Colonic mucosa (tissue), 4 donors: ENCODE measurements at regions not wholly inside any gene's neighbourhood (a gene's known extent, or its start where the extent isn't known, plus 50 kb on each side); places are given as distances from the start of the nearest gene placed in this dataset.

Source experiments
- DNase-seq: peaks from one replicate; pipeline ENCODE4 v3.0.0-alpha.2; 2020
- H3K27ac ChIP-seq: fragments of 200-600 bp; one replicate; pipeline ENCODE4 v1.8.0; 2021
- H3K27me3 ChIP-seq: fragments of 200-600 bp; one replicate; pipeline ENCODE4 v1.8.0; 2021
- H3K36me3 ChIP-seq: fragments of 200-600 bp; one replicate; pipeline ENCODE4 v1.8.0; 2021
- H3K4me1 ChIP-seq: fragments of 200-600 bp; one replicate; pipeline ENCODE4 v1.8.0; 2021; ENCODE audit warnings: mild to moderate bottlenecking
- H3K4me3 ChIP-seq: fragments of 200-600 bp; one replicate; pipeline ENCODE4 v1.8.0; 2021
- H3K9ac ChIP-seq, 2 donors: one replicate each; pipeline ENCODE4 v1.7.0; 2013; ENCODE audit warnings: control low read depth in 2 of 2, low read depth in 2 of 2, low read length in 2 of 2
- H3K9me3 ChIP-seq: fragments of 200-600 bp; one replicate; pipeline ENCODE4 v1.8.0; 2021
- CTCF ChIP-seq: fragments of 200-600 bp; IDR thresholded peaks from one replicate; pipeline ENCODE4 v1.8.0; 2022; ENCODE audit warnings: antibody characterized with exemption, mild to moderate bottlenecking
- intact Hi-C: fragments of 100-400 bp; cut with DNase I; formaldehyde crosslinking; loops from one replicate; pipeline ENCODE4 v1.14.1; 2022
- donor health status: healthy.
- donor health status: DM: no; HTN: no; CAD: no.
- donor health status: DM: no; HTN: no; CAD: no.

- H3K36me3 ChIP-seq = no peaks in the 10 kb centered on the region
- H3K4me1 ChIP-seq = no peaks in the 10 kb centered on the region
- H3K9me3 ChIP-seq = no peaks in the 10 kb centered on the region
- no peaks in the 10 kb centered on the region for H3K27me3 ChIP-seq
- no peak overlapping the region for H3K9ac ChIP-seq
- H3K4me3 ChIP-seq = no peak overlapping the region
- no peak for DNase-seq
- intact Hi-C loops = no loop called here
- no peak for TF ChIP-seq CTCF
- no peak overlapping the region for H3K27ac ChIP-seq
Observed at GRCh38 chr2:128796321-128796720, 477.7 kb upstream of the HS6ST1 start.

- Histone ChIP-seq H3K27ac (no peak overlapping the region), H3K9ac (no peak overlapping the region)
- no peak for DNase-seq
Observed at GRCh38 chr2:128797092-128797491, 478.4 kb upstream of the HS6ST1 start.

GRCh38 chr2:128797533-128797932 is 478.9 kb upstream of the HS6ST1 start:
- DNase-seq = no peak
- Histone ChIP-seq H3K4me3 (no peak overlapping the region), H3K27ac (no peak overlapping the region), H3K9ac (no peak overlapping the region), H3K9me3 (no peaks in the 10 kb centered on the region), H3K4me1 (no peaks in the 10 kb centered on the region), H3K36me3 (no peaks in the 10 kb centered on the region), H3K27me3 (no peaks in the 10 kb centered on the region)
- no peak for TF ChIP-seq CTCF
- intact Hi-C loops = no loop called here

More at GRCh38 chr2:128797092-128797491, 478.4 kb upstream of the HS6ST1 start:
- H3K4me3 ChIP-seq = no peak overlapping the region
- H3K27me3 ChIP-seq = no peaks in the 10 kb centered on the region
- intact Hi-C loops = no loop called here
- H3K36me3 ChIP-seq = no peaks in the 10 kb centered on the region
- TF ChIP-seq CTCF = no peak
- H3K4me1 ChIP-seq = no peaks in the 10 kb centered on the region
- no peaks in the 10 kb centered on the region for H3K9me3 ChIP-seq

- intact Hi-C loops = no loop called here
Observed at GRCh38 chr2:128797937-128798336, 479.3 kb upstream of the HS6ST1 start.

GRCh38 chr2:128798502-128799283 is 480.0 kb upstream of the HS6ST1 start:
- Histone ChIP-seq H3K4me1 (no peaks in the 10 kb centered on the region), H3K9ac (no peak overlapping the region), H3K27me3 (no peaks in the 10 kb centered on the region), H3K4me3 (no peak overlapping the region), H3K9me3 (no peaks in the 10 kb centered on the region), H3K27ac (no peak overlapping the region), H3K36me3 (no peaks in the 10 kb centered on the region)
- intact Hi-C loops = no loop called here
- no peak for TF ChIP-seq CTCF
- DNase-seq = no peak

More at GRCh38 chr2:128797937-128798336, 479.3 kb upstream of the HS6ST1 start:
- no peak for TF ChIP-seq CTCF
- H3K9me3 ChIP-seq = no peaks in the 10 kb centered on the region
- no peaks in the 10 kb centered on the region for H3K4me1 ChIP-seq
- H3K27me3 ChIP-seq = no peaks in the 10 kb centered on the region
- H3K4me3 ChIP-seq = no peak overlapping the region
- no peak overlapping the region for H3K9ac ChIP-seq
- no peak overlapping the region for H3K27ac ChIP-seq
- H3K36me3 ChIP-seq = no peaks in the 10 kb centered on the region
- no peak for DNase-seq
